ENCODE measurements at regions not wholly inside any gene's neighbourhood (a gene's known extent, or its start where the extent isn't known, plus 50 kb on each side); places are given as distances from the start of the nearest gene placed in this dataset.

- DNase-seq, result no peak
These were observed 108.8 kb downstream of the SQOR start for GRCh38 chr15:45743426-45744235.

DNA sequence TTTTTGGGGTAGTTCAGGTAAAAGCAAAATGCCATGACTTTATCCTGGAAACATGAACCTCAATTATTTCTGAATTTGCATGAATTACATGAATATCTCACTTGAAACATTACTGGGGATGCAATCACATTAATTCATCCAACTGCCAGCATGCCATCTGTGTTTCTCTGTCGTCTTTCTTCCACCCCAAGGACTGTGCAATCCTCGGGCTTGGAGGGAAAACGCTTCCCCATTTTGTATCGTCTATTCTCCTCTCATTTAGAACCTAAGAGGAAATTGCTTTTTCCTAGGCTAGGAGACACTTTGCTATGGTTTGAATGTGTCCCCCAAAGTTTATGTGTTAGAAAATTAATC, 109.4 kb downstream of the SQOR start:
- no peak for DNase-seq

DNA sequence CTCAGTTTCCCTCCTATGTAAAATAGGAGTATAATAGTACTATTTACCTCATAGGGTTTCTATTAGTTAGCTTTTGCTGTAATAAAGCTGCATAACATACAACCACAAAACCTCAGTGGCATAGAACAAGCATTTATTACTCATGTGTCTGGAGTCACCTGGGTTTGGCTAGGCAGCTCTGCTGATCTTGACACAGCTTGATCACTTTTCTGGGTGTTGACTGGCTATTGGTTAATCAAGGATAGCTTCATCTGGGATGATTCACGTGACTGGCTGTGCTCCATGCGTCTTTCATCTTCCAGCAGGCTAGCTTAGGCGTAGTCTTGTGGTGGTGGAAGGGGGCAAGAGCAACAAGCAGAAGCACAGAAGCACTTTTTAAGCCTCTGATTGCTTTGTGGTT, 112.6 kb downstream of the SQOR start:
- DNase-seq, result no peak

- DNase-seq, result no peak
These were observed 116.8 kb downstream of the SQOR start for GRCh38 chr15:45751629-45752028.

- DNase-seq, result no peak
These were observed 125.1 kb downstream of the SQOR start for GRCh38 chr15:45759936-45760335.

- DNase-seq, result no peak
These were observed 127.9 kb downstream of the SQOR start for GRCh38 chr15:45762726-45763125.

- DNase-seq, result no peak
These were observed 128.5 kb downstream of the SQOR start for GRCh38 chr15:45763170-45763869.

DNA sequence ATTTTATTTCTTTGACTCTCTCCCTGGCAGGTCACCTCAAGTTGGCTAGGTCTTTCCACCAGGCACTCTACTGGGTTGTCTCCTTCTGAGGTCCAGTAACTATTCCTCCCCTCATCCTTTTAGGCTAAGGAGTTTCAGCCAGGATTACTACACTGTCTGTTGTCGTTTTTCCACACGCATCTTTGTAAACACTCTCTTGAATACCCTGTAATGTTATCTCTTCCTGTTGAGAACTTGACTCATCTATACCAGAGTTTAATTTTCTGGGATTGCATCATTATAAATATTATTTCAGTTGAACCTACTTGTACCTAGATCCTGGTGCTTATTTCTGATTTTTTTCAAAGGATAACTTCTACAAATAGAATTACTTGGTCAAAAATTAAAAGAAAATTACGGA, 138.3 kb downstream of the SQOR start:
- no peak for DNase-seq

GRCh38 chr15:45776772-45777171, 141.9 kb downstream of the SQOR start:
- DNase-seq, result no peak

- DNase-seq, result no peak
These were observed 143.0 kb downstream of the SQOR start for GRCh38 chr15:45777781-45778180.

GRCh38 chr15:45780352-45780751, 145.5 kb downstream of the SQOR start:
- no peak for DNase-seq

DNA sequence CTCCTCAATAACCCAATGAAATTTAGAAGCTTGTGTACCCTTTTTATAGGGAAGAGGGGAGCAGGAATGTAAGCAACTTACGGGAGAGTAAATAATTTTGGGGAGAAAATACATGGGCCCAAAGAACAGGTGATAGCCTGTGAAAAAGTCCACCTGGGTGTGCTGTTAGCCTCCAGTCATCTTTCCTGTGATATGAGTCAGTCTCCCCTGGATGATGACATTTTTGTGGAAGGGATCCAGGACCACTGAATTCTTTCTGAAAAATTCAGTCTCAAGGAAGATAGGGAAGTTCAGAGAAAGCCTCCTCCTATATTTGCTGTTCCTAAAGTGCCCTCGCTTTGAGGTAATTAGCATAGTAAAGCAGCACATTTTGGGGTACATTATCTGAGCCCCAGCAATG, 149.8 kb downstream of the SQOR start:
- no peak for DNase-seq

DNA sequence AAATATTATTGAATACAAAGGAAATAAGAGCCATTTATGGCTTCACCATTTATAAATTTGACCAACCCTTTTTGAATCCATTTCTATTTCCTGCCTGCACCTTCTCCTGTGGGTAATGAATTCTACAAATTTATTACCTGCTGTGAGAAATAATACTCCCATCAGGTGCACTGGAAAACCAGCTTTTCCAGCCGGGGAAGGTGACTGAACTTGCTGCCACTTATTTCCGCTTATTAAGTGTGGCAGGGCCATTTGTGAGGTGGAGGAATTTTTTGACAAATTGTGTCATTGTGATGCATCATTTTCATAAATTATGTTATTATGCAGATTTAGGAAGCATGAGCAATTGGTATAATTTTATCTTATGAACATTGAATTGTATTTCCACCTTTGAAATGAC, 151.1 kb downstream of the SQOR start:
- no peak for DNase-seq

GRCh38 chr15:45790325-45790943, 155.6 kb downstream of the SQOR start:
- peak in 1 of 2 experiments; percentile 0 for DNase-seq

GRCh38 chr15:45794304-45794703, 159.5 kb downstream of the SQOR start:
- DNase-seq, result no peak

DNA sequence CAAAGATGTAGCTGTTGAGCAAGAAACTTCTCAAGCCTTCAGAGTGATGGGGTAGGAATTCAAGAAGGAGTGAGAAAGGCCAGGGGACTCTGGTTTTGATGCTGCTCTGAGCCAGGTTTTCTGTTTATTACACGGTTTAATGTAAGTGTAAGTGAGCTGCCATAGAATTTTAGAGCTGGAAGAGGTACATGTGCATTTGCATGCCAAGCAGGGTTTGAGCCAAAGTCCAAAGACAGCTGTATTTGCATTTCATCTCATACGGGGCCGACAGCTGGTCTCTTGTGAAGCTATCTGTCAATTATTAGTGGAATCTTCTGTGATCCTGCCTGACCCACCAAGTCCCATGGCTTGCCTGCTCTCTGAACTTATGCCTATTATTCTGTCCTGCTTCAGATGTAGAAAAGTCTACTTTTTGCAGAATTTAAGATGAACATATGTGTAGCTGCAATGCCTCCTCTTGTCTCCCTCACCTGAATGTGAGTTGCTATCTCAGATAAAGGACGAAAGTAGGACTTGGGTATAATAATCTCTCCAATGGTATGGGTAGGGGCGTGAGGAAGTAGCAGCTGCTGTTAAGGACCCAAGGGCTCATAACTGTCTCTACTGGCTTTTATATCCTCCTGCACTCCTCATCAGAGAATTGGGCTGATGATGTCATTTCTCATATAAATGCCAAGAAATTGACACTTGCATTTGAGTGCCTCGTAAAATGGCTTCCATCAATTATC, 160.0 kb downstream of the SQOR start:
- no peak for DNase-seq

DNA sequence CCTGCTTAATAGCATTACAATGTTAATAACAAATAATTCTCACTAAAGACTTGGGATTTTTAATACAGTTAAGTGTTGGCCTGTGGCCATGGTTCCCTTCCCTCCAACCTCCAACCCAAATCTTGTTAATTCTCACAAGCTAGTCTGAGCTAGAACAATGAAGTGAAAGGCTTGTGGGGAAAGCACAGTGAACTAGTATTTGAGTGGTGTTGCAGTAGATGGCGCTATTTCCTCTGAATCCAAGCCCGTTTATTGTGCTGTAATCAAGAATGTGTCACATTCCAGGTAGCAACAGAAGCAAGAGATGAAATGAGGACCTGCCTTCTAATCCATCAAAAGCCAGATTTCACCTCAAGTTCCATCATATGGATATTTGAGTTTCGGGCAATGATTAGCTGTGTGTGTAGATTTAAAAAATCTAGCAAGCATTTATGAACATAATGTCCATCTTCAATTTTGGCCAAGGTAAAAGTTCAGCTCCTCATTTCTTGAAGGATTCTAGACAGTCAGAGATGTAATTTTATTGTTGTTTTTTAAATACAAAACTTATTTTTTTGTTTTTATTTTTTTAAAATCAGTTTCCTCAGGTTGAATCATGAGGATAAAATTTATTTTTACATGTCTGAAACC, 160.7 kb downstream of the SQOR start:
- DNase-seq, result peak; percentile 6 to 26

- DNase-seq, result no peak
These were observed 161.6 kb downstream of the SQOR start for GRCh38 chr15:45796433-45796832.

GRCh38 chr15:45799508-45799907, 164.7 kb downstream of the SQOR start:
- no peak for DNase-seq

GRCh38 chr15:45801543-45801942, 166.7 kb downstream of the SQOR start:
- DNase-seq, result no peak

DNA sequence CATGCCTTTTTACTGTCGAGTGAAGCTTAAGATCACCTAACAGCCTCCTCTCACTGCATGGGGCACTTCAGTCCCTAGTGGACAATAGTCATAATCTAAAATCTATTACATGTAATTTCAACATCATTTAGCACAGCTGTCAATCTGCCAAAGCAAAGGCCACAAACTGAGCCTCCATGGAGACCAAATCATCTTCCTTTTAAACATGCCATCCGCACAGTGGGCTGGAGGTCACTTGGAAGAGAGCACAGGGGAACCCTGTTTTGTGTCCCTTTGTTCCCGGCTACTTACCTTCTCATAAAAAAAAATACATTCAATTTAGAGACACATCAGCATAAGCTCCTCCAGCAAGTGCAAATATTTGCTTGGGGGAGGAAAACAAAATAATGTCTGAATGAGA, 167.3 kb downstream of the SQOR start:
- DNase-seq, result no peak

DNA sequence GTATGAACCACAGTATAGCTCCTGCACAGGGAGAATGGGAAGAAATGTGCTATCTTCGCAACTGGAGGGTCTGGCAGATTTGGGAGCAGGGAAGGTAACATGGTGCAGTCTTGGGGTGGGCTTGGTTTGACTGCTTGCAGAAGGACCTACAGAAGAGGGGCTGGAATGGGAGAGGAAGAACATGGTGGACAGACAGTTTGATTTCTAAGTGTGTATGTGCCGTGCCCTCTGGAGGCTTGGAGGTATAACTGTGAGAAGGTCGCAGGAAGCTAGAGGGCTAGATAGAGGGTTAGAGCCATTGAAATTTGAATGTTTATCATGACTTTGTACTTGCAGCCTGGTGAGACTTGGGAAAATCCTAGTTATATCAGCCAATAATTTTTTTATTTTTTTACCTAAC, 169.2 kb downstream of the SQOR start:
- no peak for DNase-seq

- no peak for DNase-seq
These were observed 175.4 kb downstream of the SQOR start for GRCh38 chr15:45810201-45810600.
